GM18858 (cell line): ENCODE measurements at regions not wholly inside any gene's neighbourhood (a gene's known extent, or its start where the extent isn't known, plus 50 kb on each side); places are given as distances from the start of the nearest gene placed in this dataset.
"Not testable (repeated sequence)": the region's sequence is repeated elsewhere in the genome, so short reads cannot be mapped to it uniquely, and the experiment has no call there.

ENCODE experiments used
- ATAC-seq: cut with Tn5 transposase; IDR thresholded peaks from one replicate; pipeline ENCODE4 v1.9.1; 2021; ENCODE audit not compliant: unreplicated experiment

- no peak for ATAC-seq
Observed at GRCh38 chr1:187788718-187789117, 960.0 kb downstream of the PLA2G4A start.

- no peak for ATAC-seq
Observed at GRCh38 chr1:187790724-187791123, 962.0 kb downstream of the PLA2G4A start.

- no peak for ATAC-seq
Observed at GRCh38 chr1:187794561-187794960, 965.8 kb downstream of the PLA2G4A start.

GRCh38 chr1:187809549-187809948 is 980.8 kb downstream of the PLA2G4A start:
- no peak for ATAC-seq

- ATAC-seq: no peak
Observed at GRCh38 chr1:187816646-187817045, 987.9 kb downstream of the PLA2G4A start.

- no peak for ATAC-seq
Observed at GRCh38 chr1:187817782-187818181, 989.0 kb downstream of the PLA2G4A start.

- no peak for ATAC-seq
Observed at GRCh38 chr1:187819086-187819485, 990.3 kb downstream of the PLA2G4A start.

- no peak for ATAC-seq
Observed at GRCh38 chr1:187836557-187836956, 1007.8 kb downstream of the PLA2G4A start.

- ATAC-seq: no peak
Observed at GRCh38 chr1:187837787-187838186, 1009.0 kb downstream of the PLA2G4A start.

- ATAC-seq: no peak
Observed at GRCh38 chr1:187838335-187839293, 1009.9 kb downstream of the PLA2G4A start.

GRCh38 chr1:187839873-187840272 is 1011.1 kb downstream of the PLA2G4A start:
- ATAC-seq: no peak

GRCh38 chr1:187840557-187840956 is 1011.8 kb downstream of the PLA2G4A start:
- ATAC-seq: no peak

GRCh38 chr1:187842406-187843165 is 1013.8 kb downstream of the PLA2G4A start:
- no peak for ATAC-seq

- no peak for ATAC-seq
Observed at GRCh38 chr1:187844313-187844712, 1015.6 kb downstream of the PLA2G4A start.

GRCh38 chr1:187847531-187847930 is 1018.8 kb downstream of the PLA2G4A start:
- ATAC-seq: no peak

GRCh38 chr1:187848321-187848720 is 1019.6 kb downstream of the PLA2G4A start:
- ATAC-seq: no peak

GRCh38 chr1:187850146-187850545 is 1021.4 kb downstream of the PLA2G4A start:
- not testable (repeated sequence) for ATAC-seq

- no peak for ATAC-seq
Observed at GRCh38 chr1:187853505-187853904, 1024.8 kb downstream of the PLA2G4A start.

- no peak for ATAC-seq
Observed at GRCh38 chr1:187854457-187854856, 1025.7 kb downstream of the PLA2G4A start.

GRCh38 chr1:187862506-187862905 is 1033.8 kb downstream of the PLA2G4A start:
- no peak for ATAC-seq

GRCh38 chr1:187870552-187870951 is 1041.8 kb downstream of the PLA2G4A start:
- ATAC-seq: no peak
